Ishikawa (cell line): ENCODE measurements at regions not wholly inside any gene's neighbourhood (a gene's known extent, or its start where the extent isn't known, plus 50 kb on each side); places are given as distances from the start of the nearest gene placed in this dataset.

Experiments used
- CEBPB ChIP-seq: IDR thresholded peaks from 2 replicates; pipeline ENCODE4 v1.6.1; 2012
- CREB1 ChIP-seq: IDR thresholded peaks from 2 replicates; pipeline ENCODE4 v1.6.1; 2012; ENCODE audit warnings: low read depth
- EGR1 ChIP-seq: IDR thresholded peaks from 2 replicates; pipeline ENCODE4 v1.6.1; 2012
- EP300 ChIP-seq: IDR thresholded peaks from 2 replicates; pipeline ENCODE4 v1.6.1; 2012; ENCODE audit warnings: borderline replicate concordance
- FOXM1 ChIP-seq: IDR thresholded peaks from 2 replicates; pipeline ENCODE4 v1.6.1; 2012; ENCODE audit warnings: low read depth, borderline replicate concordance
- NFIC ChIP-seq: IDR thresholded peaks from 2 replicates; pipeline ENCODE4 v1.6.1; 2012
- RAD21 ChIP-seq: IDR thresholded peaks from 2 replicates; pipeline ENCODE4 v1.6.1; 2012; ENCODE audit warnings: low read depth
- TAF1 ChIP-seq: IDR thresholded peaks from 2 replicates; pipeline ENCODE4 v1.6.1; 2012; ENCODE audit warnings: low read depth, mild to moderate bottlenecking
- TCF12 ChIP-seq: IDR thresholded peaks from 2 replicates; pipeline ENCODE4 v1.6.1; 2012; ENCODE audit warnings: low read depth
- TEAD4 ChIP-seq: IDR thresholded peaks from 2 replicates; pipeline ENCODE4 v1.6.1; 2012
- YY1 ChIP-seq: IDR thresholded peaks from 2 replicates; pipeline ENCODE4 v1.6.1; 2012; ENCODE audit warnings: low read depth
- ZBTB7A ChIP-seq: IDR thresholded peaks from 2 replicates; pipeline ENCODE4 v1.6.1; 2012; ENCODE audit warnings: low read depth
- TF ChIP-seq, protein P1 (sequence below): IDR thresholded peaks from 2 replicates; pipeline ENCODE4 v1.6.1; 2012
- TF ChIP-seq, protein P2 (sequence below): IDR thresholded peaks from 2 replicates; pipeline ENCODE4 v1.6.1; 2012; ENCODE audit warnings: low read depth, mild to moderate bottlenecking
- TF ChIP-seq, protein P3 (sequence below): IDR thresholded peaks from 2 replicates; pipeline ENCODE4 v1.6.1; 2012

DNA sequence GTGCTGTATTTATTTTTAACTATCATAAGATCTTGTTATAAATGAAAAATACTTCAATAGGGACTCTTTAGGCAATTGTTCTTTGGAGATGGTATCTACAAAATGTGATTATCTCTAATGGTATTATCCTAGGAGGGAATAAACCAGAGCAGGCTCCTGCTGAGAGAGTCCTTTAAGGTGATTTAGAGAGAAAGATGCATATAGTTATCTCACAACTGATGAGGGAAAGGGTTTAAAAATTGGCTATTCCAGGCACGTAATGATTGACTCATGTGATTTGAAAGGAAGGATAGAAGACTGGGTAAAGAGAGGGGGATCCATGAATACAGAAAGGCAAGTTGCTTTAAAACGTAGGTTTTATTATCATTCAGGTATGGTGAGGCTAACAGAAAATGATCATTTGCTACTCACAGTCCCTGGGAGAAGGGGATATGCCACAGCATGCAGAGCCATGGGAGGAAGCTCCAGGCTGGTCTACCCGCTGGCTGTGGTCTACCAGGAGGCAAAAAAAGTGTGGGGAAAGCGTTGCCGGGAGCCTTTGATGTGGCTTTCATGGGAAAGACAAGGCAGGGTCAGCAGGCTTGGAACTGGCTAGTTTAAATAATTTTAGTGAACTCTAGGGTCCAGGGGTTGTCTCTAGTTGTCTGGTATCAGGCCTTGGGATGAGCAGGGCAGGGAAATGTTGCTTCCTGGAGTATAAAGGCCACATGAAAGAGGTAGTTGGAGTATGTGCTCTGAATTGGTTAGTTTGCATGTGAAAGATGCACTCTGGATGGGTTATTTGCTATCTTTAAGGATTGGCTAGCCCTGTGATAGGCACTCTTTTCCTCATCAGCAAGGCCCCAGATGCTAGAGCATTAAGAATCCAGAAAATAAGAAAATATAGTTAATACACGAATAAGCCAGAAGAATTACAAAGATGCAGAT lies 798.4 kb upstream of the GRM7 start:
- TF ChIP-seq YY1 (no peak), RAD21 (no peak), ZBTB7A (no peak), CREB1 (no peak), TCF12 (no peak), CEBPB (no peak), NFIC (no peak), TAF1 (no peak), TEAD4 (no peak), EP300 (no peak), FOXM1 (no peak), EGR1 (no peak)
- TF ChIP-seq, protein P1, sequence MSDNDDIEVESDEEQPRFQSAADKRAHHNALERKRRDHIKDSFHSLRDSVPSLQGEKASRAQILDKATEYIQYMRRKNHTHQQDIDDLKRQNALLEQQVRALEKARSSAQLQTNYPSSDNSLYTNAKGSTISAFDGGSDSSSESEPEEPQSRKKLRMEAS = no peak
- TF ChIP-seq, protein P2, sequence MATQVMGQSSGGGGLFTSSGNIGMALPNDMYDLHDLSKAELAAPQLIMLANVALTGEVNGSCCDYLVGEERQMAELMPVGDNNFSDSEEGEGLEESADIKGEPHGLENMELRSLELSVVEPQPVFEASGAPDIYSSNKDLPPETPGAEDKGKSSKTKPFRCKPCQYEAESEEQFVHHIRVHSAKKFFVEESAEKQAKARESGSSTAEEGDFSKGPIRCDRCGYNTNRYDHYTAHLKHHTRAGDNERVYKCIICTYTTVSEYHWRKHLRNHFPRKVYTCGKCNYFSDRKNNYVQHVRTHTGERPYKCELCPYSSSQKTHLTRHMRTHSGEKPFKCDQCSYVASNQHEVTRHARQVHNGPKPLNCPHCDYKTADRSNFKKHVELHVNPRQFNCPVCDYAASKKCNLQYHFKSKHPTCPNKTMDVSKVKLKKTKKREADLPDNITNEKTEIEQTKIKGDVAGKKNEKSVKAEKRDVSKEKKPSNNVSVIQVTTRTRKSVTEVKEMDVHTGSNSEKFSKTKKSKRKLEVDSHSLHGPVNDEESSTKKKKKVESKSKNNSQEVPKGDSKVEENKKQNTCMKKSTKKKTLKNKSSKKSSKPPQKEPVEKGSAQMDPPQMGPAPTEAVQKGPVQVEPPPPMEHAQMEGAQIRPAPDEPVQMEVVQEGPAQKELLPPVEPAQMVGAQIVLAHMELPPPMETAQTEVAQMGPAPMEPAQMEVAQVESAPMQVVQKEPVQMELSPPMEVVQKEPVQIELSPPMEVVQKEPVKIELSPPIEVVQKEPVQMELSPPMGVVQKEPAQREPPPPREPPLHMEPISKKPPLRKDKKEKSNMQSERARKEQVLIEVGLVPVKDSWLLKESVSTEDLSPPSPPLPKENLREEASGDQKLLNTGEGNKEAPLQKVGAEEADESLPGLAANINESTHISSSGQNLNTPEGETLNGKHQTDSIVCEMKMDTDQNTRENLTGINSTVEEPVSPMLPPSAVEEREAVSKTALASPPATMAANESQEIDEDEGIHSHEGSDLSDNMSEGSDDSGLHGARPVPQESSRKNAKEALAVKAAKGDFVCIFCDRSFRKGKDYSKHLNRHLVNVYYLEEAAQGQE = no peak
- TF ChIP-seq, protein P3, sequence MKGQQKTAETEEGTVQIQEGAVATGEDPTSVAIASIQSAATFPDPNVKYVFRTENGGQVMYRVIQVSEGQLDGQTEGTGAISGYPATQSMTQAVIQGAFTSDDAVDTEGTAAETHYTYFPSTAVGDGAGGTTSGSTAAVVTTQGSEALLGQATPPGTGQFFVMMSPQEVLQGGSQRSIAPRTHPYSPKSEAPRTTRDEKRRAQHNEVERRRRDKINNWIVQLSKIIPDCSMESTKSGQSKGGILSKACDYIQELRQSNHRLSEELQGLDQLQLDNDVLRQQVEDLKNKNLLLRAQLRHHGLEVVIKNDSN = no peak

DNA sequence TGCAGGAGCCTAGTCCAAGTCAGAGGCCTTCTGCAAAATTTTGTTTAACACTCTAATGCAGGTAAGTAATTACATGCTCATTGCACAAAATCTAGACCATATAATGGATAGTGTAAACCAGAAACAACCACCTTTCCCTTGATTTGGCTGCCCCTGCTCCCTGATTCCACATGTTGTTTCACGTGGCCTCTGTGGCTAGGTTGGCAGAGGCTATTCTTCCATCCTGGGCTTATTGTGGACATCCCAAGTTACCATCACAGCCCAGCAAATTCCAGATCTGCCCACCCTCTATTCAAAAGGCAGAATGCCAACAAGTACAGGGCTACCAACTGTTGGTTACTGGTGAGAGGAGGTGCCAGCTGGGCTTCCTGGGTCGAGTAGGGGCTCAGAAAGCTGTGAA lies 794.5 kb upstream of the GRM7 start:
- TF ChIP-seq EGR1 (no peak), EP300 (no peak)
- TF ChIP-seq, protein P1 = no peak
- TF ChIP-seq, protein P3 = no peak
- TF ChIP-seq, protein P2 = no peak

DNA sequence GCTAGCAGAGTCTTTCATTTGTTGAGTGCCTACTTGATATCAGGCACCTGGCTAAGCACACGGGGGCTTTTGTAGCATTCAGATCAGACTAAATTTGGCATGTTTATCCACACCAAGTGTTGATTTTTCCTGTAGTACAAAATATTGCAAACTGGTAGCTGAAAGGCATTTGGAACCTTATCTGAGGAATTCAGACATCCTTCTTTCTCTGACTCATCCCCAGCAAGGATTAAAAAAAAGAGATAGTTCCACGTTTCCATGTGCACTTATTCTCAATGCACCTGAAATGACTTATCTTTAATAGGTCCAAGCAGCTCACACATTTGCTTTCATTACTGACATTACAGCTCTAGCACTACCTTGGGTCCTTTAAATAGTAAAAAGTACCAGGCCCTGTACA lies 786.0 kb upstream of the GRM7 start:
- TF ChIP-seq TAF1 (no peak), CREB1 (no peak), TCF12 (no peak), CEBPB (no peak), EP300 (no peak), ZBTB7A (no peak), TEAD4 (no peak), RAD21 (no peak), FOXM1 (no peak), EGR1 (no peak)
- TF ChIP-seq, protein P1 = no peak
- TF ChIP-seq, protein P2 = no peak
- TF ChIP-seq, protein P3 = no peak

DNA sequence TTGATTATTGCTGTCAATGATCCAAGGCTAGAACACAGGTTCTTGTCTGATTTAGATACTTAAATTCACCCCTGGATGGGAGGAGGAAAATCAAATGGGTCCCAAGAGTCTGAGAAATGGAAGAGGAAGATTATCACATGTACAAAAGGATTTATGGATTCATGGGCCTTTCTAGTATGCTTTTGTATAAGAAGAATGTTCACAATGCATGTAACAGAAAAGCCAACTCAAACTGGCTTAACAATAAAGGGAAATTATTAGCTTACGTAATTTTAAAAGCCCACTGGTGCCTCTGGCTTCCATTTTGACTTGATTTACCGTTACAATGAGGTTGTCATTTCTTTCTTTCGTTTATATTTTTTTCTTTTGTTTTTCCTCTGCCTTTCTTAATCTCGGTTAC lies 782.5 kb upstream of the GRM7 start:
- TF ChIP-seq EP300 (no peak), YY1 (no peak), FOXM1 (no peak), NFIC (no peak)
